HG03175 (cell line): ENCODE measurements at regions not wholly inside any gene's neighbourhood (a gene's known extent, or its start where the extent isn't known, plus 50 kb on each side); places are given as distances from the start of the nearest gene placed in this dataset.
A peak's percentile ranks its signal among the peaks of the same experiment; 100 is the strongest.
"Not testable (repeated sequence)": the region's sequence is repeated elsewhere in the genome, so short reads cannot be mapped to it uniquely, and the experiment has no call there.

Experiments
- ATAC-seq: cut with Tn5 transposase; IDR thresholded peaks from one replicate; pipeline ENCODE4 v1.9.1; 2021; ENCODE audit warnings: mild to moderate bottlenecking, moderate library complexity; ENCODE audit not compliant: unreplicated experiment

- not testable (repeated sequence) for ATAC-seq
Measured at GRCh38 chr2:134062235-134062634, 191.6 kb upstream of the MGAT5 start.

GRCh38 chr2:134063916-134064315, 190.0 kb upstream of the MGAT5 start:
- not testable (repeated sequence) for ATAC-seq

GRCh38 chr2:134070281-134070741, 183.6 kb upstream of the MGAT5 start:
- ATAC-seq, result no peak

- no peak for ATAC-seq
Measured at GRCh38 chr2:134072341-134072740, 181.5 kb upstream of the MGAT5 start.

- no peak for ATAC-seq
Measured at GRCh38 chr2:134073023-134073422, 180.8 kb upstream of the MGAT5 start.

GRCh38 chr2:134074619-134075018, 179.3 kb upstream of the MGAT5 start:
- no peak for ATAC-seq

GRCh38 chr2:134075204-134075603, 178.7 kb upstream of the MGAT5 start:
- ATAC-seq, result no peak

- no peak for ATAC-seq
Measured at GRCh38 chr2:134078354-134078753, 175.5 kb upstream of the MGAT5 start.

GRCh38 chr2:134079373-134079772, 174.5 kb upstream of the MGAT5 start:
- ATAC-seq, result peak; percentile 96

GRCh38 chr2:134080386-134081089, 173.3 kb upstream of the MGAT5 start:
- no peak for ATAC-seq

- no peak for ATAC-seq
Measured at GRCh38 chr2:134081238-134081938, 172.5 kb upstream of the MGAT5 start.

- no peak for ATAC-seq
Measured at GRCh38 chr2:134083548-134083947, 170.3 kb upstream of the MGAT5 start.

GRCh38 chr2:134086594-134087219, 167.2 kb upstream of the MGAT5 start:
- ATAC-seq, result no peak

- peak; percentile 97 for ATAC-seq
Measured at GRCh38 chr2:134087371-134087921, 166.4 kb upstream of the MGAT5 start.

GRCh38 chr2:134089454-134089853, 164.4 kb upstream of the MGAT5 start:
- ATAC-seq, result no peak

- no peak for ATAC-seq
Measured at GRCh38 chr2:134097740-134098139, 156.1 kb upstream of the MGAT5 start.

- no peak for ATAC-seq
Measured at GRCh38 chr2:134098321-134098720, 155.6 kb upstream of the MGAT5 start.

- no peak for ATAC-seq
Measured at GRCh38 chr2:134099273-134099672, 154.6 kb upstream of the MGAT5 start.

GRCh38 chr2:134103196-134103595, 150.7 kb upstream of the MGAT5 start:
- no peak for ATAC-seq

GRCh38 chr2:134104754-134105153, 149.1 kb upstream of the MGAT5 start:
- ATAC-seq, result no peak

GRCh38 chr2:134107402-134107801, 146.5 kb upstream of the MGAT5 start:
- no peak for ATAC-seq

GRCh38 chr2:134108113-134108512, 145.8 kb upstream of the MGAT5 start:
- ATAC-seq, result no peak
